GM12865 (cell line): ENCODE measurements at regions not wholly inside any gene's neighbourhood (a gene's known extent, or its start where the extent isn't known, plus 50 kb on each side); places are given as distances from the start of the nearest gene placed in this dataset.

Experiments used
- DNase-seq: peaks from one replicate; pipeline ENCODE4 v3.0.0; 2010; ENCODE audit warnings: low read depth
- H3K4me3 ChIP-seq: 2 replicates; pipeline ENCODE4 v1.5.1; 2011; ENCODE audit warnings: mild to moderate bottlenecking, low read depth, low read length, control low read depth
- CTCF ChIP-seq: IDR thresholded peaks from 2 replicates; pipeline ENCODE4 v1.5.1; 2011; ENCODE audit warnings: low read length, control low read depth, low read depth, inconsistent platforms; ENCODE audit not compliant: insufficient read depth; ENCODE audit errors: missing control alignments

- no peak for TF ChIP-seq CTCF
- H3K4me3 ChIP-seq = no peak overlapping the region
- DNase-seq = no peak
These were observed 134.6 kb downstream of the VRK1 start for GRCh38 chr14:96931751-96932150.

- H3K4me3 ChIP-seq = no peak overlapping the region
- no peak for TF ChIP-seq CTCF
- DNase-seq = no peak
These were observed 137.6 kb downstream of the VRK1 start for GRCh38 chr14:96934638-96935330.

- peak; percentile 43 for DNase-seq
- H3K4me3 ChIP-seq = no peak overlapping the region
- peak; percentile 58 for TF ChIP-seq CTCF
These were observed 141.8 kb downstream of the VRK1 start for GRCh38 chr14:96938946-96939345.

GRCh38 chr14:96940009-96940408 is 142.8 kb downstream of the VRK1 start:
- H3K4me3 ChIP-seq = no peak overlapping the region
- TF ChIP-seq CTCF = no peak
- peak; percentile 19 for DNase-seq

GRCh38 chr14:96944297-96944696 is 147.1 kb downstream of the VRK1 start:
- no peak overlapping the region for H3K4me3 ChIP-seq
- no peak for TF ChIP-seq CTCF
- DNase-seq = no peak

- TF ChIP-seq CTCF = no peak
- no peak for DNase-seq
- no peak overlapping the region for H3K4me3 ChIP-seq
These were observed 148.5 kb downstream of the VRK1 start for GRCh38 chr14:96945721-96946120.

GRCh38 chr14:96949594-96949993 is 152.4 kb downstream of the VRK1 start:
- H3K4me3 ChIP-seq = no peak overlapping the region
- TF ChIP-seq CTCF = no peak
- DNase-seq = peak; percentile 21
